Panc1 (cell line): ENCODE measurements at regions not wholly inside any gene's neighbourhood (a gene's known extent, or its start where the extent isn't known, plus 50 kb on each side); places are given as distances from the start of the nearest gene placed in this dataset.

Experiments
- ATAC-seq: fragments of 200-7000 bp; cut with Tn5 transposase; 2 replicates; pipeline ENCODE4 v1.9.1; 2020; ENCODE audit warnings: mild to moderate bottlenecking, moderate library complexity
- BruUV-seq: library from RNA; stranded (reverse); fragments of 400-500 nt; replicated peaks from 2 replicates; lab custom pipeline; 2021; lab: Mats Ljungman, UMichigan
- CTCF ChIA-PET: fragments of 300-600 bp; sonication (Branson Sonifier 250); formaldehyde crosslinking; loops from one replicate; lab custom pipeline; 2022; ENCODE audit warnings: antibody characterized with exemption; lab: Charles Lee
- POLR2A ChIA-PET: fragments of 300-600 bp; sonication (Branson Sonifier 250); formaldehyde crosslinking; loops from one replicate; lab custom pipeline; 2022; ENCODE audit warnings: antibody characterized with exemption; lab: Charles Lee
- DNase-seq: peaks from one replicate; pipeline ENCODE4 v3.0.0-alpha.2; 2010; ENCODE audit warnings: low read depth, low spot score
- H3K27ac ChIP-seq: 2 replicates; pipeline ENCODE4 v1.5.1; 2011; ENCODE audit warnings: mild to moderate bottlenecking, low read length, inconsistent platforms
- H3K27me3 ChIP-seq: fragments of 200-500 bp; sonication (Bioruptor generic); 2 replicates; pipeline ENCODE4 v1.6.0; 2014; ENCODE audit warnings: low read length, inconsistent platforms; ENCODE audit not compliant: control insufficient read depth, insufficient read depth
- H3K36me3 ChIP-seq: fragments of 200-500 bp; sonication (Bioruptor generic); 2 replicates; pipeline ENCODE4 v1.5.1; 2014; ENCODE audit warnings: inconsistent platforms, mild to moderate bottlenecking, low read length, moderate library complexity; ENCODE audit not compliant: control insufficient read depth, insufficient read depth
- H3K4me1 ChIP-seq: 2 replicates; pipeline ENCODE4 v1.5.1; 2011; ENCODE audit warnings: inconsistent platforms, mild to moderate bottlenecking, low read length, moderate library complexity; ENCODE audit not compliant: control insufficient read depth, insufficient read depth
- H3K4me3 ChIP-seq, 2 experiments: 2 replicates each; pipeline ENCODE4 v1.5.1; 2011 to 2012; ENCODE audit warnings: low read depth in 2 of 2, low read length in 2 of 2, mild to moderate bottlenecking in 2 of 2, inconsistent platforms in 1 of 2, moderate library complexity in 1 of 2
- H3K9me3 ChIP-seq: fragments of 200-500 bp; sonication (Bioruptor generic); 2 replicates; pipeline ENCODE4 v1.5.1; 2014; ENCODE audit warnings: low read depth, mild to moderate bottlenecking, inconsistent platforms, low read length, moderate library complexity; ENCODE audit not compliant: control insufficient read depth, insufficient read depth
- CTCF ChIP-seq: fragments of 450-650 bp; IDR thresholded peaks from 2 replicates; pipeline ENCODE4 v1.5.1; 2017; ENCODE audit warnings: mild to moderate bottlenecking
- POLR2AphosphoS5 ChIP-seq: IDR thresholded peaks from 2 replicates; pipeline ENCODE4 v1.6.1; 2012; ENCODE audit warnings: mild to moderate bottlenecking, low read depth, low read length, moderate library complexity
- REST ChIP-seq, 2 experiments: IDR thresholded peaks; 2 replicates each; pipeline ENCODE4 v1.6.1; 2011 to 2012; ENCODE audit warnings: low read depth in 2 of 2, control low read depth in 1 of 2, low read length in 1 of 2, mild to moderate bottlenecking in 1 of 2, moderate library complexity in 1 of 2; ENCODE audit not compliant: insufficient read depth in 1 of 2
- SIN3A ChIP-seq: IDR thresholded peaks from 2 replicates; pipeline ENCODE4 v1.6.1; 2012; ENCODE audit warnings: low read depth, mild to moderate bottlenecking, low read length, moderate library complexity, borderline replicate concordance; ENCODE audit not compliant: insufficient read depth
- TCF7L2 ChIP-seq: IDR thresholded peaks from 2 replicates; pipeline ENCODE4 v1.6.1; 2011; ENCODE audit warnings: mild to moderate bottlenecking, low read depth, low read length, inconsistent platforms
- in situ Hi-C: cut with HindIII; loops from 2 replicates; pipeline ENCODE4 v1.10.0; 2016; ENCODE audit warnings: low sequenced_read_pairs, low pct_unique_long_range_greater_than_20kb
- intact Hi-C: fragments of 100-400 bp; cut with micrococcal nuclease; formaldehyde crosslinking; loops from one replicate; pipeline ENCODE4 v1.10.0; 2022; ENCODE audit not compliant: unreplicated experiment

- CTCF ChIA-PET = no interaction called here
- in situ Hi-C loops = no loop called here
Observed at GRCh38 chr12:114287821-114288525, 118.0 kb downstream of the TBX5 start.

GRCh38 chr12:114286145-114286544 lies 119.8 kb downstream of the TBX5 start:
- in situ Hi-C loops (no loop called here), intact Hi-C loops (no loop called here)
- TF ChIP-seq SIN3A = no peak
- TF ChIP-seq TCF7L2 = no peak
- TF ChIP-seq CTCF = no peak
- no peak for TF ChIP-seq REST (IDR thresholded peaks at IDR 0.05; ENCODE audit: insufficient read depth in 1 of 2, low read depth in 2 of 2, low read length in 1 of 2)
- no peak for TF ChIP-seq POLR2AphosphoS5
- CTCF ChIA-PET = no interaction called here
- Histone ChIP-seq H3K36me3 (no peaks in the 10 kb centered on the region), H3K4me1 (no peaks in the 10 kb centered on the region), H3K27ac (no peak overlapping the region), H3K27me3 (peaks cover 2% of the 10 kb centered on the region; the same call in 1 of the 2 replicates), H3K9me3 (no peaks in the 10 kb centered on the region), H3K4me3 (no peak overlapping the region)
- ATAC-seq (no peak), DNase-seq (no peak)
- no TSS peak for BruUV-seq
- POLR2A ChIA-PET = no interaction called here

More at GRCh38 chr12:114287821-114288525, 118.0 kb downstream of the TBX5 start:
- H3K27ac ChIP-seq = no peak overlapping the region
- no peaks in the 10 kb centered on the region for H3K9me3 ChIP-seq
- POLR2A ChIA-PET = no interaction called here
- H3K27me3 ChIP-seq = peaks cover 2% of the 10 kb centered on the region; the same call in 1 of the 2 replicates
- intact Hi-C loops = no loop called here
- no peaks in the 10 kb centered on the region for H3K36me3 ChIP-seq
- H3K4me1 ChIP-seq = no peaks in the 10 kb centered on the region
- ATAC-seq (no peak), DNase-seq (no peak)
- BruUV-seq = no TSS peak
- no peak overlapping the region for H3K4me3 ChIP-seq
- TF ChIP-seq CTCF (no peak), SIN3A (no peak), REST (IDR thresholded peaks at IDR 0.05; ENCODE audit: insufficient read depth in 1 of 2, low read depth in 2 of 2, low read length in 1 of 2) (no peak), TCF7L2 (no peak), POLR2AphosphoS5 (no peak)
